GM21825 (cell line): ENCODE measurements at regions not wholly inside any gene's neighbourhood (a gene's known extent, or its start where the extent isn't known, plus 50 kb on each side); places are given as distances from the start of the nearest gene placed in this dataset.

Source experiments
- ATAC-seq: cut with Tn5 transposase; IDR thresholded peaks from one replicate; pipeline ENCODE4 v1.9.1; 2021; ENCODE audit warnings: mild to moderate bottlenecking, moderate library complexity; ENCODE audit not compliant: unreplicated experiment

DNA sequence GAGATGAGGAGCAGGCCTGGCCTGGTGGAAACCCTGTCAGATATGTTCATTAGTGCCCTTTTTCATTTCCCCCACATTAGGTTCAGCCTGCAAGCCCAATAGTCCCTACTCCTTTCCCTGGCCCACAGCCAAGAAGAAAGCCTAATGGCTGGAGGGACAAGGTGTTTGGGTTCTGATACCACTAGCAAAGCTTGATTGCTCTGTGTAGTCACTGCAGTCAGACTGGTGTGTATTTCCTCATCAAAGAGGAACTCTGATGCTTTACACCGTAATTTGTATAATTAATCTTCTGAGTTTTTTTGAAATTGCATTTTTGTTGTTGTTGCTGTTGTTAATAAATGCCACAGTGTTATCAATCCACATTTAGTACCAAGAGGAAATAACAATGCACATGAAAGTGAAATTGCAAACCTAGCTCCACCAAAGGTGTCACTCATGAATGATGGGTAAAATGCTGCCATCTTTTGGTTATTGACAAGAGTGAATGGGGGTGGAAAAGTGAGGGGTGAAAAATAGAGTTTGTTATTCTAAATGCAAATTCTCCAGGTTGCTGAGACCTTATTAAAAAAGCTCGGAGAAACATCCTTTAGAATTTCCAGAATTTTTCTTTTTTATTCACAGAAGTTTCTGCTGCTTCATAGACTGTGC, 320.2 kb upstream of the POU3F2 start:
- no peak for ATAC-seq

DNA sequence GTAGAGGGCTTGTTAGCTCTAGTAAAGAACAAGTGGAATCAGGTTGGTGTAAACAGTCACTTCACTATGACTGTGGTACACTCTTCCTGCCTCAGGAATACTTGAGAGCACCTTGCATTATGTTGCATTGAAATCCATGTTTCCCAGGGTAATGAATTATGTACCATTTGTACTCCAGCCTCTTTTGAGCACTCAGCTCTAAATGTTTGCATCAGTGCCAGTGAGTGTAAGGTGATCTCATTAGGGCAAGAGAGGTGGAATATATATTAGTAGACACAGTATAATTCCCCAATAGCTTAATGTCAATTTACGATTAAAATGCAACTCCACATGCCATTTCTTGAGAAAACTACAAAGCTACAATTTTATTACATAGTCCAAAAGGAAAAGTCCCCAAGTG, 319.6 kb upstream of the POU3F2 start:
- no peak for ATAC-seq

DNA sequence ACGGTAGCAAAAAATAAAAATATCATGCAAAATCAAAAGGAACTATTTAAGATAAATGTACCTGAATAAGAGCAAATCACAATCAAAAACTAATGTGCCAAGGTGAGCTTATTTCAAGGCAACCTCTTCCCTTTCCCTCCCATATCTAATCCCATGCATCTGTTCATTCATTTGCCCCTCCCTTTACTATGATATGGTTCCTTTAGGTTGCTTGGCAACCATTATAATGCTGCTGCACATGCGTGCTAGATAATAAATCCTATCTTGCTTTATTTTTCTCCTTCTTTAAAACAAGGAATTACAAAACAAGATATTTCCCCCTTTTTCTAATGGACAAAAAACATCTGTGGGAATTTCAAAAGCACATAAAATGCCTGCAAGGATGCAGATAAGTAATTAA, 318.2 kb upstream of the POU3F2 start:
- no peak for ATAC-seq

DNA sequence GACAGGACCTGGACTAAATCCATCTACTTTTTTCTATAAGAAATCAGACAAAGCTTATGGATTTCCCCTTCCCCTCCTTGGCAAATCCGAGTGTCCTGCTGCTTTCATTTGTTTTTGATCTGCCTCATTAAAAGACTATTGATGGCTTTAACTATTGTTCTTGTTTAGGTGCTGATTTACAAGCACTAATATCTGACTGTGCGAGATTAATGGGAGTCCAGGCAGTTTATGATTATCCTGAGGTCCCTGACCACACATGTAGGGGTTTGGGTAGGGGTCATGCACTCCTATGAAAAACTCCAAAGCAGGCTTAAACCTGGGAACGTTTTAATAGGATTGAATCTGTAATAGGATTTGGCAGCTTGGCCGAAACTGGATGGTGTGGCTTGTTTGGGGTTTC, 317.5 kb upstream of the POU3F2 start:
- no peak for ATAC-seq

DNA sequence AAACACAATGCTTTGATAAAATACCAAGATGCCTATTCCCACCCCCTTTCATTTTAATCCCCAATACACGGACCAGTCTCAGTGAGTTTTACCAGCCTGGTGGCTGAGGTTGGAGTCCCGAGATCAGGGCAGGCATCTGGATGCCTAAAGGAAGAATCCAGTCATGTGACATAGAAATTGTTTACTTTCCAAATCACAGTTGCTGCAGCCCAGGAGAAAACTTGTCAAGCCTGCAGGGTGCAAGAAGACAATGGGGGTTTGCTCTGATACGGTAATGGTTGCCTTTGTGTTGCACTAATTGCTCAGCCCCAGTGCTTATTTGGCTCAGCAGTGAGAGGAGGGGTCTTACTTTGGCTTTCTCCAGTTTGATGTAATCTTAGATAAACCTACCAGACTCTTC, 308.5 kb upstream of the POU3F2 start:
- no peak for ATAC-seq

DNA sequence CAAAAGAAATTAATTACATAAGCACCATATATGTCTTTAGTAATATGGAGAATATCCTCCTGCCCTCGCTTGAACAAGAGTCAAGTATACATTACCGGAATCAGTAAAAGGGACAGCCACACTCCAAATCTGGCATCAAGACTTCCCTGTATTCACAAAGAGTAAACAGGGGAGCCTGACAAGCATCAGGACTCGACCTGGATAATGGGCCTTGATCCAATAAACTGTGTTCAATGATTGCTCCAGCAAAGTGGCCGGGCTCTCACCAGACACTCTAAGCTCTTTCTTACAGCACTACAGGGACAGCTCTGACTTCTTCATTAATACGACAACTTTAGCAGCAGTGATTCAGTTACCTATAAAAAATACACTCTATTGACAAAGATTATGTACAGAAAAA, 307.9 kb upstream of the POU3F2 start:
- ATAC-seq, result no peak

DNA sequence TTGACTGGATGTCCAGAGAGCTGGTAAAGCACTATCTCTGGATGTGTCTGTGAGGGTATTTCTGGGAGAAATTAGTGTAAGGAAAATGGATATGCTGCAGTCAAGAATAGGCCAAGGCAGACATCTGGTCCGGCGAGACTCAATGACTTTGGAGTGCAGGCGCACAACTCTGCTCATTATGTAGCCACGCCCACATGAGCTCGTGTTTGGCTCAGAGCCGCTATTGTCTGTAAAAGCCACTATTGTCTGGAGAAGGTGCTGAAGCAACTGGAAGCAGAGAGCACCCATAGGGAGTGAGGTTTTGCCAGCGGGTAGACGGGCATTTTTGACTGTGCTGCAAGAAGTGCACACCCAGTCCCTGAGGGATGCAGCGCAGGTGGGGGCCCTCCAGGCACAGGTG, 305.0 kb upstream of the POU3F2 start:
- ATAC-seq, result no peak

DNA sequence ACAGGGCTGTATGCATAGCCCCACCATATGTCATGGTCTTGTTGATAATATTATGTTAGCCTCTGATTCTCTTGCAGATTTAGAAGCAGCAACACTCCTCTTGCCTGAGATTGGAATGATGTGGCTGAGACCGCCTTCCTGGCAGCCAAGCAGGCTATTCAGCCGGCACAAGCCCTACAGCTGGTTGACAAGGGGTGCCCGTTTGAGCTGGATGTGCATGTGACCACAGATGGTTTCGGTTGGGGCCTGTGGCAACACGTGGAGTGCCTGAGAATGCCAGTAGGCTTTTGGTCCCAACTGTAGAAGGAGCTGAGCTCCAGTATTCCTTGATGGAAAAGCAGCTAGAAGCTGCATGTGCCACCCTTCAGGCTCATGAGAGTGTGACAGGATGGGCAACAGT, 303.6 kb upstream of the POU3F2 start:
- no peak for ATAC-seq

DNA sequence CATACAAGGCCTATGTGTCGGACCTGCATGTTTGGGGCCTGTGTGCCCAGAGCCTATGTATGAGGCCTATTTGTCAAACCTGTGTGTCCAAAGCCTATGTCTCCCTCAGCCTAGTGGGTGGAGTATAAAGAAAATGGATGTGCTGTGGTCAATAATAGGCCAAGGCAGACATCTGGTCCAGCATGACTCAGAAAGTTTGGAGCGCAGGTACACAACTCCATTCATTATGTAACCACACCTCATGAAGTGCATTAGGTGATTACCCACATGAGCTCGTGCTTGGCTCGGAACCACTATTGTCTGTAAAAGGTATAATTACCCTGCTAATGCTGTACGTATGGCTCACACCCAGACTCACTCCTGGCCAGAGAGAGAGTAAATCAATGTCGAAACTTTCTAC, 302.4 kb upstream of the POU3F2 start:
- no peak for ATAC-seq

DNA sequence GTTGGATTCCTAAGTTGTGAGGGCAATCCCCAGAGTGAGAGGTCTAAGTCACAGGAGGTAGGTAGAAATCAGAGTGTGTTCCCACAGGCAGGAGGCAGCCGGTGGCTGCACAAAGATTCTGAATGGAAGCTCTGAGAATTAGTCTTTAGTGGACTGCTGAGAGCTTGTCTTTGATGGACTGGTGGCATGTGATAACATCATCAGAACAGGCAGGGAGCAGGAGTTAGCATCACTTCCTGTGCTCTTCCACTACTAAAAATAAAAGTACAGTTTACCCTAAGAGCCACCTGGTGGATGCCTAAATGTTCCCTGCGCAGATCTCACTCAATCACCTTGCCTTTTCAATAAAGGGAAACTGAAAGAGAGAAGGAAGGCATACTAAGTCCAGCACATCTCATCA, 294.6 kb upstream of the POU3F2 start:
- ATAC-seq, result no peak

DNA sequence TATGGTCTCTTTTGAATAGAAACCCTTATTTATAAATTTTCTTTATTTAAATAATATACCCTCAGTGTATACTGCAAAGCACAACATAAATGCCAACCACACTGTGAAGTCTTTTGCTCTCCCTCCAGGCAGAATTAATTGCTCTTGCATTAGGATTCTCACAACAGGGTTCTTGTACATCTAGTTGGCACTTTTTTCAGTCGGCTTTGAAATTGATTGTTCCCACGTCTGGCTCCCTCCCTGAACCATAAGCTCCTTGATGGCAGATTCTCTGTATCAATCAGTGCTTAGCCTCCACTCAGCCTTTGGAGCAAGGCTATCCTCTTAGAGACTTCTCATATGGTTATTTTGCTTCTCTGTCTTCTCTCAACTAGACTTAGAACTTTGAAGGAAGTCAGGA, 288.0 kb upstream of the POU3F2 start:
- ATAC-seq, result no peak

DNA sequence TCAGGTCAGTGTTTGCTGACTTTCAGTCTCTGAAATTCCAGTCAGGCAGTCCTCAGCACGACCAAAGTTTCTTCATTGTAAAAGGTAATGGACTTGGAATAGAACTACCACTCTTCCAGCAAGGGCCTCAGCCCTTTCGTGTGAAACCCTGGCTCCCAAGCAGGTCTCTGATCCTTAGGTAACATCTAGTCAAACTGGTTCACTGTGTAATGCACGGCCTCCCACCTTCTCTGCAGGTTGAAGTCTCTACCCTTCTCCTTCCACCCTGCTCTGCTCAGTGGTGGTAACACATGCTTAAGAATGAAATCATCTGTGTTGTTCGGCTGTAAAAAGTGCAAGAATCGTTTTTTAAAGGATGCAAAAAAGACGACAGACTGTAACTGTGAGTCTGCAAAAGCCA, 287.2 kb upstream of the POU3F2 start:
- ATAC-seq, result no peak

DNA sequence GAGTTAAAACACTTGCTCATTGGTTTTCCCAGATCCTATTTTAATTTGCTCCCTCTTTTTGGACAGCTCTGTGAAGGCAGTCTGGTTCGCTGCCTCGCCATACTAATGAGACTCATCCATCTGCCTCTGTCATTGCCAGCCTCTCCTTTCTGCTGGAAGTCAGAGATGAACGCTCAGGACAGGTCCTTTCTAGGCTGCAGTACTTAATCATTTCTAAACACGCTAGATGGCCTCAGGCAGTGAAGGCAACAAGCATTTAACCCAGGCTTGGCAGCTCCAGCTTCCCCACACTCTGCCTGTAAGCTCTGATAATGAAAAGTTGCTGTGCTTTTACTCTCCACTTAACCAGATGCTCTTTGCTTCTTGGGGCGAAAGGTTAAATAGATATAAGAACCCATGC, 286.7 kb upstream of the POU3F2 start:
- no peak for ATAC-seq

DNA sequence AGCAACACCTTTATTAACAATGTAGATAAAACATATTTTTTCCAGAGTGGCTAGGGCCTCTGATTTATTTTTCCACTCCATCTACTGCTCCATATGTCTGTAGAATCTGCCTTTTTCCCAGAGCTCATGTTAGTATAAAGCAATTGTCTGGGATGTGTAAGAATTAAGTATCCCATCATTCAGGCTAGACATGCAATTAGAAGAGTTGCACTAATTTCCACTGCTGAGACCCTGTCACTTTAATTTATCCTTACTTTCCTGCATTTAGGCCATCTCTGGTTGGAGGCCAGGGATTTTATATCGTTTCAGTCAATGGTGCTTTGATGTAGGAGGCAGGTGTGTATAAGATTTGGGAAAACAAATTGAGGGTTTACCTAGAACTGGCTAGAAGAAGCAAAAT, 286.1 kb upstream of the POU3F2 start:
- ATAC-seq, result no peak

DNA sequence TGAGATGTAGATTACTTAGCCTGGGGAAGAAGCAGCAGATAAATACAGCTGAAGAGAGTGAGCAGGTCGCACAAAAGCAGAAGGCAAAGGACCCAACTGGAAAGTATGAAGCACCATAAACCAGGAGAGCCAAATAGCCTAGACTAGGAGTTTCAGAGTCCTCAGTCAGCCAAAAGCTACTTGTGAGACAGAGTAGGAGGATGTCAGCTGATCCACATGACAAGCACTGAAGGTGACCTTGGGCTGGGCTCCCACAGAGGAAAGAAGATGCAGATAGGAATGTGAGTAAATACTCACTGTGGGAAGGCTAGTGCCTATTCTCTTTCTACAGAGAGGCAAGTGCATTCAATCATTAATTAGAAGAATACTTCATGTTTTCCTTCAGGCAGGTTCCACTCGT, 274.0 kb upstream of the POU3F2 start:
- ATAC-seq, result no peak

DNA sequence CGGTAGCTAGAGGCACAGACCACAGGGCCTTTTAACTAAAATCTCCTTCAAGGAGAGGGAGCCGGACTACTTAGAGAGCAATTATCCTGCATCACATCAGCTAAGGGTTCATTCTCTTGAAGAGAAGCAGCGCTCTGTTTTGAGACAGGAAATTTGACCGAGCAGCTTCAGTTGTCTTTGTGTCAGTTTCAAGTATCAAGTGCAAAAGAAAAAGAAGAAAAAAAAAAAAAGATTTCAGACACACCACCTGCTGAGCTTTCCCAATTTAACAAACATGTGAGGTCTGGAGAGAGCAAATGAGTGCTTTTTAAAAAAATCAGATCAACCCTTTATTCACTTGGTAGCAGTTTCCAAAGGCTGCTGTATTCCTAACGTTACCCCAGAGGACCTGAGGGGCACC, 273.5 kb upstream of the POU3F2 start:
- ATAC-seq, result no peak

DNA sequence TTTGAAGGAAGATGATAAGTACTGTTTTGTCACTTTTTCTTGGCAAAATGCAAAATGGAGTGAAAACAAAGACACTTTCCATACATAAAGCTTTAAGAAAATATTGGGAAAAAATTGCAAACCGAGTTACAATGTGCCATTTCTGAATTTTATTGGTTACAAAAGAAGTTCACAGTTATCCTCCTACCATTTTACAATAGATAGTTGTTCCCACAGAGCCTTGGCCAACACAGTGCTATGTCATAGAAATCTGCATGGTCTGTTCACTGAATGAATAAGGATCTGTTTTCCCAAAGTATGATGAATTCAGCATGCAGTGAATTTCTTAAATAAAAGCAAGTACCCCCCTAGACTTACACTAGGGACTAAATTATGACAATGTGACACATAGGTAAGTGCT, 268.2 kb upstream of the POU3F2 start:
- no peak for ATAC-seq

DNA sequence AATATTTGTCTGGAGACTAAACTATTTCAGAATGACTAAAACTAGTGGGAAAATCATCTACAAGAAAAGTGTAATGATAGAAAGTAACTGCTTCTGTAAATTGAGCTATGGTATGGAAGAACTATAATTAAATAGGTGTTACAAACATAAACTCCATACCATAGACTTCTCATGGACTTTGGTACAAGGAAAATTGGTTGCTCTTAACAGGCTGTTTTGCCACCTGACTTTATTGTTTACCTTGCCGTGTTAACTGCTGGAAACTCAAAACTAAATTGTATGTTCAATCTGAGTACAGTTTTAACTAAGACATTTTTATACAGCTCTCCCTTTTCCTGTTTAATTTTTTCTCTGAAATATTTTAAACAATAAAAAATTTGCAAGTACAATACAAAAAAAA, 261.8 kb upstream of the POU3F2 start:
- no peak for ATAC-seq

DNA sequence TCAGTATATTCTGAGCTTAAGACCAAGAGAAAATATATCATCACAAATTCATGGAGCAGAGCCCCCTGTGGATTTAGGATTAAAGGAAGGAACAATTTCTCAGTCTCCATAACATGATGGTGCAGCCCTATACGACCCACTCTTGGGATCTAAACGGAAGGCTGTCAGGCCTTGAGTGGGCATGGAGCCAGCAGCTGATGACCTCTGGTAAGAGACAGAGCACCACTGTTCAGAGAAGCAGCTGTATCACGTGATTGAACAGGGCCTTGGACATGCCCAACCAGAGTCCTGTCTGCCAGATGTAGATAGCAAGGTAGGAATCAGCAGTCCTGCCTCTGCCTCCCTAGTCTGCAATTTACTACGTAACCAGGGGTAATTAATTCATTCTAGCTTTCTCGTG, 259.4 kb upstream of the POU3F2 start:
- ATAC-seq, result no peak

DNA sequence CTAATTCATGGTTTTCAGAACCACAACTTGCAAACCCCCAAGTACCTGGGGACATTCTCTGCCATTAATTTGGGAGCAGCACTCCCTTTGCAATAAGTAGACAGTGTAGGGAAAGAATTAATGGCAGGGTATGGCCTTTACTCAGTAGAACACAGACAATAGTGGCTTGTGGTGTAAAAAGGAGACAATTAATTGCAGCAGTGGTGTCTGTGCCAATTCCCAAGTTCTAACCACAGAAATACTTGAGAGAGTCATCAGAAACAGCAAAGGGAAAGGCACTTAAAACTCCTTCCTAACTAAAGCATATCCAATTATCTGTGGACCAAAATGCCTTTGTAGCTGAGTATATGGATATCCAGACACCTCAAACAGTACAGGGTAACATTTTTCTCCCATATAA, 257.6 kb upstream of the POU3F2 start:
- ATAC-seq, result no peak

DNA sequence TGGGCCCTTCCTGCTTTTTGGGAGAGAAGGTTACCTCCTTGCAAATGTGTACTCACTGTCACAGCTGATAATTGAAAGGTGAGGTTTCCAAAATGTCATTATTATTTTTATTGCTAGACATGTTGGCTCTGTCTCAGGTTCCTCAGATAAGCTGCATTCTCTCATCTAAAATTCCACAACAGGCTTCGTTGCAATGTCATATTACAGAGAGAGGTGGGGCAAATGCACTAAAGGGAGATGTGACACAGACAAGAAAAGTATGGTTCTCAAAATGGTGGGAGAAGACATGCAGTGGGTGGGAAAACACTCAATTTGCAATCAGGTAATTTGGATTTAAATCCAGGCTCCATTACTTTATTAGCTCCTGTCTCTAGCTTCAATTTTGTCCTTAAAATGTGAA, 256.4 kb upstream of the POU3F2 start:
- ATAC-seq, result no peak

DNA sequence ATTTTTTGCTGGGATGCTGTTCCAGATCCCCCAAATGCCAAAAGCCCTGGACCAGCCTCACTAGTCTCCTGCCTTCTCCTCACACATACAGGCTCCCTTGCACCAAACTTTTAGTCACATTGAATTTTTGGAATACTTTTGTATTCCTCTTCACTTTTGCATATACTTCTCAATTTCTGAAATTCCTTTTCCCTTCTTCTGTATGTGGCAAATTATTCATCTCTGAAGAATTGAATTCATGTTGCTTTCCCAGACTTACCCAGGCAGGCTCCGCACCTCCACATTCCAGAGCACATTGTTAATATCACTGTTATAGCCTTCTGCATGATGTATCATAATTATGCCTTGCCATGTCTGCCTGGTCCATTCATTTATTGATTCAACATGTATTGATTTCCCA, 255.3 kb upstream of the POU3F2 start:
- no peak for ATAC-seq

DNA sequence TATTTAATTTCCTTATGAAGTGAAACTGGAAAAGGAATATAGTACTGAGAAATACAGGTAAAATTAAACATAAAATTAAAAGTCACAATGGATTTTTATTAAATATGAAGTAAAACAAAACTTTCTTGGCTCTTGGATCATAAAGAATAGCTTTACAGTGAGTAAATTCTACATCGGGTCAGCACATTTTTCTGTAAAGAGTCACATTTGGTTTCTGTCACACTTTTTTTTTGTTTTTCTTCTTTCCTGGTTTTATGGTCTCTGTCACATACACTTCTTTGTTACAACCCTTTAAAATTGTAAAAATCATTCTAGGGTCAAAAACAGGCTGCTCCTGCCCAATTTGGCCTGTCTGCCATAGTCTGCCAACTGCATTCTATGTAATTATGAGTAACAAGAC, 254.4 kb upstream of the POU3F2 start:
- no peak for ATAC-seq

DNA sequence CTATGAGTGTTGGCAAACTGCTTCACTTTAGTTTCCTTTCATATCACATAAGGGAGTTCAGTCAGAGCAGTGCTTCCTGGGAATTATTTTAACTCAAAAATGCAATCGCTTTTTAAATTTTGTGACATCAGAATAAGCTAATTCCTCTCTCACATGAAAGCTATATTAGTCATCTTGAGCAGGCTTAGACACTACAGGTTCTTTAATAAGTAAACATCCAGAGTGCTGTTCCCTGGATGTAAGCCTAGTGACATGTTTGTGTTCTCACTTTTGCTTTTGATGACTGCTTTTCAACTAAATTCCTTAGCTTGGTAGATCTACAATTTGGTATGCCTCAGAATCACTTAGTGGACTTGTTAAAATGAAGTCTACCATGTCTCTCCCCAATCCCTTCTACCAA, 252.7 kb upstream of the POU3F2 start:
- ATAC-seq, result no peak
